ENCODE measurements at regions not wholly inside any gene's neighbourhood (a gene's known extent, or its start where the extent isn't known, plus 50 kb on each side); places are given as distances from the start of the nearest gene placed in this dataset.

DNA sequence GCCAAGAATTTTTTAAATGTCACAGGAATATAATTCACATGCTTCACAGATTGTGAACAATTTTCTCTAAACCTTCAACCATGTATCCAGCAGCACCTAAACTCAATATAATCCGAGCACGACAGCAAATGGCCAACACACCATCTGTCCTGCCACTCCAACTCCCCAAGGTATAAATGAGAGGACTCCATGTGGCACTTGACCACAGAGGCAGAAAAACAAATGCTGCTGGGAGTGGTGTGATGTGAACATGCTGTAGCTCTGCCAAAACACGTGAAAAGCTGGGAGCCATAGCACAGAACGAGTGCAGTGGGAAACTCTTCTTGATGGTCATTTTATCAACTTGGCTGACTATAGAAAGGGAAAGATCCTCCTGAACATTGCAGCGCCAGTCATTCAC lies 70.9 kb downstream of the LLPH start:
- Histone ChIP-seq H2AFZ (ENCODE audit: insufficient read depth, low read depth, low read length, poor library complexity, severe bottlenecking) (no peak overlapping the region), H3K9ac (ENCODE audit: low read length) (no peak overlapping the region), H3K4me2 (replicated peaks; ENCODE audit: low read depth, low read length, poor library complexity, severe bottlenecking) (no peak overlapping the region), H3K4me1 (ENCODE audit: control insufficient read depth in 2 of 2, insufficient read depth in 2 of 2, low read length in 2 of 2) (no peaks in the 10 kb centered on the region), H3K27me3 (replicated peaks in 1 of 4; ENCODE audit: control extremely low read depth in 1 of 4, control insufficient read depth in 3 of 4, insufficient read depth in 4 of 4, low read length in 3 of 4) (peaks cover 0 to 3% (median 0%) of the 10 kb centered on the region in 4 experiments), H3K9me3 (ENCODE audit: control extremely low read depth in 1 of 3, control insufficient read depth in 2 of 3, insufficient read depth in 1 of 3, low read length in 2 of 3) (no peaks in the 10 kb centered on the region), H3K4me3 (ENCODE audit: control extremely low read depth in 1 of 5, extremely low read depth in 1 of 5, insufficient read depth in 1 of 5, low read depth in 2 of 5, low read length in 4 of 5) (no peak overlapping the region), H3K79me2 (ENCODE audit: control insufficient read depth, insufficient read depth, low read length) (no peaks in the 10 kb centered on the region), H4K20me1 (ENCODE audit: control insufficient read depth, insufficient read depth, low read length, poor library complexity, severe bottlenecking) (no peaks in the 10 kb centered on the region), H3K36me3 (replicated peaks in 1 of 2; ENCODE audit: control extremely low read depth in 1 of 2, control insufficient read depth in 1 of 2, extremely low read depth in 1 of 2, insufficient read depth in 2 of 2, low read length in 1 of 2) (no peaks in the 10 kb centered on the region), H3K27ac (ENCODE audit: low read length in 2 of 2) (no peak overlapping the region)
- ChIA-PET CTCF (no interaction called here), POLR2A (no interaction called here)
- DNase-seq (no peak), ATAC-seq (ENCODE audit: low read depth) (no peak)
- Mint-ChIP-seq H3K4me1 (no peaks in the 10 kb centered on the region), H3K27ac (no peak overlapping the region), H3K9me3 (ENCODE audit: insufficient read depth) (no peaks in the 10 kb centered on the region), H3K4me3 (no peak overlapping the region), H3K27me3 (peaks cover 12% of the 10 kb centered on the region)
- WGBS (ENCODE audit: insufficient coverage), result 87% methylated on average over 3 of the region's 5 CpGs
- TF ChIP-seq, protein P1, sequence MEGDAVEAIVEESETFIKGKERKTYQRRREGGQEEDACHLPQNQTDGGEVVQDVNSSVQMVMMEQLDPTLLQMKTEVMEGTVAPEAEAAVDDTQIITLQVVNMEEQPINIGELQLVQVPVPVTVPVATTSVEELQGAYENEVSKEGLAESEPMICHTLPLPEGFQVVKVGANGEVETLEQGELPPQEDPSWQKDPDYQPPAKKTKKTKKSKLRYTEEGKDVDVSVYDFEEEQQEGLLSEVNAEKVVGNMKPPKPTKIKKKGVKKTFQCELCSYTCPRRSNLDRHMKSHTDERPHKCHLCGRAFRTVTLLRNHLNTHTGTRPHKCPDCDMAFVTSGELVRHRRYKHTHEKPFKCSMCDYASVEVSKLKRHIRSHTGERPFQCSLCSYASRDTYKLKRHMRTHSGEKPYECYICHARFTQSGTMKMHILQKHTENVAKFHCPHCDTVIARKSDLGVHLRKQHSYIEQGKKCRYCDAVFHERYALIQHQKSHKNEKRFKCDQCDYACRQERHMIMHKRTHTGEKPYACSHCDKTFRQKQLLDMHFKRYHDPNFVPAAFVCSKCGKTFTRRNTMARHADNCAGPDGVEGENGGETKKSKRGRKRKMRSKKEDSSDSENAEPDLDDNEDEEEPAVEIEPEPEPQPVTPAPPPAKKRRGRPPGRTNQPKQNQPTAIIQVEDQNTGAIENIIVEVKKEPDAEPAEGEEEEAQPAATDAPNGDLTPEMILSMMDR (IDR thresholded peaks at IDR 0.05), result no peak
- no peak for TF ChIP-seq EZH2 (IDR thresholded peaks at IDR 0.05; ENCODE audit: borderline replicate concordance, insufficient read depth, low read depth, low read length, poor library complexity, severe bottlenecking)
- intact Hi-C loops (cut with micrococcal nuclease), result no loop called here

DNA sequence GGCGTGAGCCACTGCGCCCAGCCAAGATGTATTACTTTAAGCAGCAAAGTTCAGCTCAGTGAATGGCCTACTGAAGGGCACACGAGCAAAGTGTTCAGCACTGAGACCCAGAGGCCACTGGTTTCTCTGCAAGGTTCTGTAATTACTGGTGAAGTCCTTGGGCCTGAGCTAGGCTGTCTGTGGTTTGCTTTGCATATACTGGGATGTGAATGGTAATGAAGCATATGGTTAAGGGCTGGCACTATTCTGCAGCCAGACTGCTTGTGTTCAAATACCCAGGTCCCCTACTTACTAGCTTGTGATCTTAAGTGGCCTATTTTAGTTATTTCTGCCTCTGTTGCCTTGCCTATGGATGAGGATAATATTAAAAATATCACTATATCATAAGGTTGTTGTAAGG lies 72.0 kb downstream of the LLPH start:
- H3K4me3 Mint-ChIP-seq, result no peak overlapping the region
- TF ChIP-seq, protein P1 (IDR thresholded peaks at IDR 0.05), result no peak
- TF ChIP-seq EZH2 (IDR thresholded peaks at IDR 0.05; ENCODE audit: borderline replicate concordance, insufficient read depth, low read depth, low read length, poor library complexity, severe bottlenecking), result no peak
- H3K4me1 Mint-ChIP-seq, result no peaks in the 10 kb centered on the region
- WGBS (ENCODE audit: insufficient coverage), result 88% methylated on average over 3 of the region's 3 CpGs
- H3K9me3 ChIP-seq (ENCODE audit: control extremely low read depth in 1 of 3, control insufficient read depth in 2 of 3, insufficient read depth in 1 of 3, low read length in 2 of 3), result no peaks in the 10 kb centered on the region
- intact Hi-C loops (cut with micrococcal nuclease), result no loop called here
- no peak overlapping the region for H3K27ac ChIP-seq (ENCODE audit: low read length in 2 of 2)
- H3K79me2 ChIP-seq (ENCODE audit: control insufficient read depth, insufficient read depth, low read length), result no peaks in the 10 kb centered on the region
- no peak overlapping the region for H3K27ac Mint-ChIP-seq
- no peak overlapping the region for H2AFZ ChIP-seq (ENCODE audit: insufficient read depth, low read depth, low read length, poor library complexity, severe bottlenecking)
- no peak overlapping the region for H3K4me3 ChIP-seq (ENCODE audit: control extremely low read depth in 1 of 5, extremely low read depth in 1 of 5, insufficient read depth in 1 of 5, low read depth in 2 of 5, low read length in 4 of 5)
- no peaks in the 10 kb centered on the region for H3K9me3 Mint-ChIP-seq (ENCODE audit: insufficient read depth)
- H4K20me1 ChIP-seq (ENCODE audit: control insufficient read depth, insufficient read depth, low read length, poor library complexity, severe bottlenecking), result no peaks in the 10 kb centered on the region
- ChIA-PET POLR2A (no interaction called here), CTCF (no interaction called here)
- H3K36me3 ChIP-seq (replicated peaks in 1 of 2; ENCODE audit: control extremely low read depth in 1 of 2, control insufficient read depth in 1 of 2, extremely low read depth in 1 of 2, insufficient read depth in 2 of 2, low read length in 1 of 2), result no peaks in the 10 kb centered on the region
- peaks cover 9% of the 10 kb centered on the region for H3K27me3 Mint-ChIP-seq
- DNase-seq (no peak), ATAC-seq (ENCODE audit: low read depth) (no peak)
- H3K9ac ChIP-seq (ENCODE audit: low read length), result no peak overlapping the region
- H3K27me3 ChIP-seq (replicated peaks in 1 of 4; ENCODE audit: control extremely low read depth in 1 of 4, control insufficient read depth in 3 of 4, insufficient read depth in 4 of 4, low read length in 3 of 4), result no peaks in the 10 kb centered on the region
- no peak overlapping the region for H3K4me2 ChIP-seq (replicated peaks; ENCODE audit: low read depth, low read length, poor library complexity, severe bottlenecking)
- no peaks in the 10 kb centered on the region for H3K4me1 ChIP-seq (ENCODE audit: control insufficient read depth in 2 of 2, insufficient read depth in 2 of 2, low read length in 2 of 2)

Data from B cell (primary cell).